Fibroblast of lung (primary cell): ENCODE measurements at regions not wholly inside any gene's neighbourhood (a gene's known extent, or its start where the extent isn't known, plus 50 kb on each side); places are given as distances from the start of the nearest gene placed in this dataset.

ENCODE experiments used
- DNase-seq, 2 donors: peaks; one replicate each; pipeline versions ENCODE4 v3.0.0 to v3.0.0-alpha.2; 2010; ENCODE audit warnings: low read depth in 2 of 2
- H2AFZ ChIP-seq: 2 replicates; pipeline ENCODE4 v1.5.1; 2012; ENCODE audit warnings: low read length, control low read depth, inconsistent platforms
- H3K27ac ChIP-seq: 2 replicates; pipeline ENCODE4 v1.5.1; 2011; ENCODE audit warnings: low read length, control low read depth; ENCODE audit not compliant: insufficient read depth
- H3K27me3 ChIP-seq: 2 replicates; pipeline ENCODE4 v1.5.1; 2011; ENCODE audit warnings: mild to moderate bottlenecking, low read length; ENCODE audit not compliant: control insufficient read depth, insufficient read depth
- H3K36me3 ChIP-seq: 2 replicates; pipeline ENCODE4 v1.5.1; 2011; ENCODE audit warnings: low read length; ENCODE audit not compliant: control insufficient read depth, insufficient read depth
- H3K4me1 ChIP-seq: 2 replicates; pipeline ENCODE4 v1.5.1; 2011; ENCODE audit warnings: low read length; ENCODE audit not compliant: control insufficient read depth, insufficient read depth; ENCODE audit errors: extremely low read depth
- H3K4me2 ChIP-seq: 2 replicates; pipeline ENCODE4 v1.5.1; 2011; ENCODE audit warnings: low read length, control low read depth; ENCODE audit not compliant: insufficient read depth; ENCODE audit errors: extremely low read depth
- H3K4me3 ChIP-seq, 4 experiments: fragments of 200-600 bp in 1 of 4; sonication (generic) in 1 of 4; replicated peaks in 1 of 4; 2 replicates each; pipeline ENCODE4 v1.5.1; 2011 to 2016; ENCODE audit warnings: low read length in 4 of 4, low read depth in 3 of 4, mild to moderate bottlenecking in 3 of 4, control low read depth in 2 of 4, inconsistent platforms in 1 of 4, mixed read lengths in 1 of 4; ENCODE audit not compliant: insufficient read depth in 1 of 4; ENCODE audit errors: control extremely low read depth in 1 of 4
- H3K79me2 ChIP-seq: 2 replicates; pipeline ENCODE4 v1.5.1; 2012; ENCODE audit warnings: mild to moderate bottlenecking, low read length, inconsistent platforms; ENCODE audit not compliant: control insufficient read depth, insufficient read depth
- H3K9ac ChIP-seq: 2 replicates; pipeline ENCODE4 v1.5.1; 2011; ENCODE audit warnings: mild to moderate bottlenecking, low read length, control low read depth; ENCODE audit not compliant: insufficient read depth
- H3K9me3 ChIP-seq: 2 replicates; pipeline ENCODE4 v1.5.1; 2012; ENCODE audit warnings: low read depth, low read length; ENCODE audit not compliant: control insufficient read depth, insufficient read depth
- H4K20me1 ChIP-seq: 2 replicates; pipeline ENCODE4 v1.5.1; 2011; ENCODE audit warnings: low read length; ENCODE audit not compliant: control insufficient read depth, insufficient read depth; ENCODE audit errors: extremely low read depth
- EZH2 ChIP-seq: IDR thresholded peaks from 2 replicates; pipeline ENCODE4 v1.5.1; 2012; ENCODE audit warnings: low read length, control low read depth, mild to moderate bottlenecking; ENCODE audit errors: missing control alignments
- TF ChIP-seq, protein P1 (sequence below), 2 donors: IDR thresholded peaks in 1 of 2; conservative IDR thresholded peaks in 1 of 2; 1 replicate in 1 of 2; 2 replicates in 1 of 2; pipeline ENCODE4 v1.5.1; 2011 to 2012; ENCODE audit warnings: low read length in 2 of 2, control low read depth in 1 of 2, inconsistent platforms in 1 of 2, low read depth in 1 of 2, mild to moderate bottlenecking in 1 of 2

DNA sequence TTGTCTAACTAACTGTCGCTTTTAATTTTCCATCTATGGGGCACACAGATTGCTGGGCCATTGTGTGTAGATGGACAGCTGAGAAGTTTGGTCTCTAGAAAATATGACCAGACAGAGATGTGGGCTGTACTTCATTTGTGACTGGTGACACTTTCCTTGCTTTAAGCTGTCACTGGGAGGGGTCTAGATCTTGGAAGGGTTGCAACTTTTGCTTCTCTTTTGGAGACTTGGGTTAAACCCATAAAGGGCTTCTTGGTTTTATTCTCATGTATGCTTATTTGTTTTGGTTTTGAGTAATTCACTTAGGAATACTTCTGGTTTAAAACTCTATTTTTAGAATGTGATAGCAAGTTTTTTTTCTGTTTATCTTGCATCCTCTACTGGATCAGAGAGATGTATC is 80.2 kb downstream of the ETS2 start:
- Histone ChIP-seq H2AFZ (no peak overlapping the region), H3K4me2 (no peak overlapping the region), H3K27ac (no peak overlapping the region)

GRCh38 chr21:38884440-38884839 is 78.7 kb downstream of the ETS2 start:
- H3K4me2 ChIP-seq: no peak overlapping the region
- H4K20me1 ChIP-seq: no peaks in the 10 kb centered on the region
- H3K9me3 ChIP-seq: no peaks in the 10 kb centered on the region
- H3K36me3 ChIP-seq: no peaks in the 10 kb centered on the region
- H3K4me3 ChIP-seq: no peak overlapping the region
- no peaks in the 10 kb centered on the region for H3K27me3 ChIP-seq
- no peak overlapping the region for H2AFZ ChIP-seq
- no peaks in the 10 kb centered on the region for H3K4me1 ChIP-seq
- no peak overlapping the region for H3K27ac ChIP-seq
- no peak overlapping the region for H3K9ac ChIP-seq
- no peak for TF ChIP-seq EZH2
- TF ChIP-seq, protein P1, sequence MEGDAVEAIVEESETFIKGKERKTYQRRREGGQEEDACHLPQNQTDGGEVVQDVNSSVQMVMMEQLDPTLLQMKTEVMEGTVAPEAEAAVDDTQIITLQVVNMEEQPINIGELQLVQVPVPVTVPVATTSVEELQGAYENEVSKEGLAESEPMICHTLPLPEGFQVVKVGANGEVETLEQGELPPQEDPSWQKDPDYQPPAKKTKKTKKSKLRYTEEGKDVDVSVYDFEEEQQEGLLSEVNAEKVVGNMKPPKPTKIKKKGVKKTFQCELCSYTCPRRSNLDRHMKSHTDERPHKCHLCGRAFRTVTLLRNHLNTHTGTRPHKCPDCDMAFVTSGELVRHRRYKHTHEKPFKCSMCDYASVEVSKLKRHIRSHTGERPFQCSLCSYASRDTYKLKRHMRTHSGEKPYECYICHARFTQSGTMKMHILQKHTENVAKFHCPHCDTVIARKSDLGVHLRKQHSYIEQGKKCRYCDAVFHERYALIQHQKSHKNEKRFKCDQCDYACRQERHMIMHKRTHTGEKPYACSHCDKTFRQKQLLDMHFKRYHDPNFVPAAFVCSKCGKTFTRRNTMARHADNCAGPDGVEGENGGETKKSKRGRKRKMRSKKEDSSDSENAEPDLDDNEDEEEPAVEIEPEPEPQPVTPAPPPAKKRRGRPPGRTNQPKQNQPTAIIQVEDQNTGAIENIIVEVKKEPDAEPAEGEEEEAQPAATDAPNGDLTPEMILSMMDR (conservative IDR thresholded peaks at IDR 0.05 in 1 of 2, IDR thresholded peaks at IDR 0.05 in 1 of 2; ENCODE audit: low read depth in 1 of 2, low read length in 2 of 2): no peak
- no peak for DNase-seq
- H3K79me2 ChIP-seq: no peaks in the 10 kb centered on the region

More for the DNA sequence above, 80.2 kb downstream of the ETS2 start:
- Histone ChIP-seq H3K27me3 (no peaks in the 10 kb centered on the region), H3K79me2 (no peaks in the 10 kb centered on the region), H3K36me3 (no peaks in the 10 kb centered on the region), H3K4me3 (no peak overlapping the region), H3K9ac (no peak overlapping the region), H3K4me1 (no peaks in the 10 kb centered on the region), H4K20me1 (no peaks in the 10 kb centered on the region), H3K9me3 (no peaks in the 10 kb centered on the region)
- no peak for TF ChIP-seq EZH2
- TF ChIP-seq, protein P1 (conservative IDR thresholded peaks at IDR 0.05 in 1 of 2, IDR thresholded peaks at IDR 0.05 in 1 of 2; ENCODE audit: low read depth in 1 of 2, low read length in 2 of 2): no peak
- no peak for DNase-seq

GRCh38 chr21:38883142-38883541 is 77.4 kb downstream of the ETS2 start:
- Histone ChIP-seq H3K79me2 (no peaks in the 10 kb centered on the region), H3K4me2 (no peak overlapping the region), H2AFZ (no peak overlapping the region), H3K27me3 (no peaks in the 10 kb centered on the region), H3K36me3 (no peaks in the 10 kb centered on the region), H3K9me3 (no peaks in the 10 kb centered on the region), H3K4me3 (no peak overlapping the region), H3K9ac (no peak overlapping the region), H4K20me1 (no peaks in the 10 kb centered on the region), H3K27ac (no peak overlapping the region), H3K4me1 (no peaks in the 10 kb centered on the region)
- DNase-seq: no peak
- TF ChIP-seq EZH2: no peak
- TF ChIP-seq, protein P1 (conservative IDR thresholded peaks at IDR 0.05 in 1 of 2, IDR thresholded peaks at IDR 0.05 in 1 of 2; ENCODE audit: low read depth in 1 of 2, low read length in 2 of 2): no peak
